AG09309 (cell line): ENCODE measurements at regions not wholly inside any gene's neighbourhood (a gene's known extent, or its start where the extent isn't known, plus 50 kb on each side); places are given as distances from the start of the nearest gene placed in this dataset.

Experiments
- DNase-seq: peaks from one replicate; pipeline ENCODE4 v3.0.0-alpha.2; 2010; ENCODE audit warnings: low read depth
- H3K4me3 ChIP-seq: 2 replicates; pipeline ENCODE4 v1.5.1; 2011; ENCODE audit warnings: mild to moderate bottlenecking, low read depth, low read length, moderate library complexity; ENCODE audit not compliant: control insufficient read depth
- TF ChIP-seq, protein P1 (sequence below): IDR thresholded peaks from 2 replicates; pipeline ENCODE4 v1.5.1; 2011; ENCODE audit warnings: mild to moderate bottlenecking, low read depth, low read length, inconsistent platforms; ENCODE audit not compliant: insufficient read depth, control insufficient read depth; ENCODE audit errors: missing control alignments

DNA sequence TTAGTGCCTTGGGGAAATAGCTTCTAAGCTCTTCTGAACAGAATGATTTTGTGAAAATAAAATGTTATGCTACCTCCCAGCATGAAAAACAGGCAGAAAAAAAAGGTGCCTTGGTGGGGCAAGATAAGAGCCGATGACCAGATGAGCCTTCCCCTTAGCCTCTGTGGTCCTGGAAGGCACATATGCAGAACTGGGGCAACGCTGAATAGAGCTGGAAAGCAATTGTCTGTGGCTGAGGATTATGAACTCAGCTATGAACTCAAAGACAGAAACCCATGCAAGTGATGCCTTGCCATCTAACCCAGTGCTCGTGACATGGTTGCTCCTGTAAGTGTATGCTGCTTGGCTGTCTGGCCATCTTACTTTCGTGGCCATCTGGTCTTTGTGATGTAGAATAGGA, 128.5 kb upstream of the FRMD6 start:
- no peak for DNase-seq
- no peak overlapping the region for H3K4me3 ChIP-seq
- TF ChIP-seq, protein P1, sequence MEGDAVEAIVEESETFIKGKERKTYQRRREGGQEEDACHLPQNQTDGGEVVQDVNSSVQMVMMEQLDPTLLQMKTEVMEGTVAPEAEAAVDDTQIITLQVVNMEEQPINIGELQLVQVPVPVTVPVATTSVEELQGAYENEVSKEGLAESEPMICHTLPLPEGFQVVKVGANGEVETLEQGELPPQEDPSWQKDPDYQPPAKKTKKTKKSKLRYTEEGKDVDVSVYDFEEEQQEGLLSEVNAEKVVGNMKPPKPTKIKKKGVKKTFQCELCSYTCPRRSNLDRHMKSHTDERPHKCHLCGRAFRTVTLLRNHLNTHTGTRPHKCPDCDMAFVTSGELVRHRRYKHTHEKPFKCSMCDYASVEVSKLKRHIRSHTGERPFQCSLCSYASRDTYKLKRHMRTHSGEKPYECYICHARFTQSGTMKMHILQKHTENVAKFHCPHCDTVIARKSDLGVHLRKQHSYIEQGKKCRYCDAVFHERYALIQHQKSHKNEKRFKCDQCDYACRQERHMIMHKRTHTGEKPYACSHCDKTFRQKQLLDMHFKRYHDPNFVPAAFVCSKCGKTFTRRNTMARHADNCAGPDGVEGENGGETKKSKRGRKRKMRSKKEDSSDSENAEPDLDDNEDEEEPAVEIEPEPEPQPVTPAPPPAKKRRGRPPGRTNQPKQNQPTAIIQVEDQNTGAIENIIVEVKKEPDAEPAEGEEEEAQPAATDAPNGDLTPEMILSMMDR, result no peak

DNA sequence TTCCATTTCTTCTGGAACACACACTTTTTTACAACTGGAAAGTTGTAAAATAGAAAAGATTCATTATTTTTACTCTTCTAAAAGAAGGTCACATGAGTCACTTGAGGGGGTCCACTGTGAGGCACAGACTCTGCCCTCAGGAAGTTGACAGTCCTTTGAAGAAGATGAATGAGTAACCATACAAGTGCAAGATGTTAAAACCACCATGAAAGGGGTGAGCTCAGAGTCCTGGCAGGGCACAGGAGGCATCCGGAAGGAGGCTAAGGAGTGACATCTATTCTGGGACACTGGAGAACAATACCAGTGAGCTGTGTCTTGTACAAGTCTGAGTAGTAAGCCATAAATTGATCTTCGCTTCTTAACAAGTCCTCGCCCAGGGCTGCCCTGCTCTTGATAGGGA, 126.0 kb upstream of the FRMD6 start:
- DNase-seq, result no peak
- H3K4me3 ChIP-seq, result no peak overlapping the region
- TF ChIP-seq, protein P1, result no peak

DNA sequence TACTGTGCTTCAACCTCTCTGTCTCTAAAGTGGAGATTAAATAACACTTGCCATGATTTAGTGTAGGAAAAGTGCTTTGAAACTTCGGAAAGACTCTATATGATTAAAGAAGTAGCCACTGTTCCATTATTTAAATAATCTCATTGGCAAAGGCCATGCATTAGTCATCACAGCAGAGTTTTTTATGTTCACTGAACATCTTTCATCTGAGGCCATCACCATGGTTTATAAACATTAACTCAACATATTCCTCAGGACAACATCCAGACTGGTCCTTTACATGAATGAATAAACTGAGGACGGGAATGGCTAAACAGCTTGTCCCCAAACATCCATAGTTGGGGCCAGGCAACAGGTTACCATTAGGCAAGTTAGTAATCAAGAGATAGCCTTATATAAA, 124.6 kb upstream of the FRMD6 start:
- H3K4me3 ChIP-seq, result no peak overlapping the region
- TF ChIP-seq, protein P1, result no peak
- DNase-seq, result no peak

DNA sequence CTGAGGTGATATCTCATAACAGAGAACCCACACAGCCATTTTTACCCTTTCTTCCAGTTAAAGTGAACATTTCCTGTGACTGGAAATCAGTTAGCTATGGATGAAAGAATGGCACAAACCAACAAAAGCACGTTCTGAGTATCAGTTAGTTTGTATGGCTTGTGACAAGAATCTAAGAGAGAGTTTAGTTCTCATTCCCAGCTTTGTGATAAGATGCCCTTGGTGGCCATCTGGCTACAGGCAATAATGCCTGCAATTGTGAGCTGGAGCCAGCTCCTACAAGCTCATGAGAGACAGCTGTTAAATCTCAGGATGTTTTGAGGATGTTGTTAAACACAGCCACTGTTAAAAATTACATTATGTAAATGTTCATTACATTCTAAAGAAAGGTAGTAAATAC, 122.0 kb upstream of the FRMD6 start:
- TF ChIP-seq, protein P1, result no peak
- DNase-seq, result no peak
- no peak overlapping the region for H3K4me3 ChIP-seq

DNA sequence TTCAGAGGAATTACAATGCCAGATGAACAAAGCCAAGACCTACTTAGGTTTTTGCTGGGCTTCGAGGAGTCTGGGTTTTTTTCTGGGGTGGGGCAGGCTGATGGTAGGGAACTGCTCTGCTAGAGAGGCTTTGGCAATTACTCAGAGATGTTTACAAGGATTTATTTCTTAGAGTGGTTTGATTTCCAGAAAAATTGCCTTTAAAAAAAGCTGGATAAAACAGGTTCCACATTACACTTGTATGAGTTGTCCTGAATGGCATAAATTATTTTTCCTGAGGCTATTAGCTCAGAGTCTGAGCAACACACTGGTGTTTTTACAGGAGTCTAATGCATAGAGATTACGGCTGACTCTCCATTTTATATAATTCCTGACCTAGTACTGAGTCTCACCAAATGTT, 118.5 kb upstream of the FRMD6 start:
- H3K4me3 ChIP-seq, result no peak overlapping the region
- TF ChIP-seq, protein P1, result no peak
- peak; percentile 90 for DNase-seq

DNA sequence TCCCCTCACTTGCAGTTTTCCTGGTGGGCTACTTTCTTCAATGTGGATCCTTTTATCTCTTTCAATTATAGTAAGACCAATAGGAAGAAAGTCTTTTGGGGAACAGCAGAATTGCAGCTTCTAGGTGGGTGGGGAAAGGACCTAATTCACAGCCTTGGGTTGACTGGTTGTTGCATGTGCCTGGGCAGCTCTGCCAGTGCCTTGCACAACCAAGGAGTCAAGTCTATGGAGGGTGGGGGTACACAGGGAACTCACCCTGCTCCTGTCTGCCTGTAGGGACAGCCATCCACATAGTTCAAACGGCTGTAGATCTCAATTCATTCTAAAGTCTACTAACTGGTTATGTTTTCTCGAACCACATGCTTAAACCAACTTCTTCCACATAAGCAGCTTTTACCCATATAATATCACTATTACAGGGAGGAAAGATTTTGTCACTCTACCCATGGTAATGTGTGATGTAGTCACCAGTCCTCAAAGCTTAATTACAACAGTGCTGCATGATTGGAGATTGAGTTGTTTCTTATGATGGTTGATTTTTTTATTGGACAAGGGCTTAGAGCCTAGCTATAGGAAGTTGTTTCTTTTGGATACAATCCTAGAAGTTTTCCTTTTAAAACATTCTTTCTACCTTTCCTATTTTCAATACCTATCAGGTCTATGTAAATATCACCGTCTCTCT, 117.7 kb upstream of the FRMD6 start:
- H3K4me3 ChIP-seq, result no peak overlapping the region
- TF ChIP-seq, protein P1, result no peak
- DNase-seq, result no peak

DNA sequence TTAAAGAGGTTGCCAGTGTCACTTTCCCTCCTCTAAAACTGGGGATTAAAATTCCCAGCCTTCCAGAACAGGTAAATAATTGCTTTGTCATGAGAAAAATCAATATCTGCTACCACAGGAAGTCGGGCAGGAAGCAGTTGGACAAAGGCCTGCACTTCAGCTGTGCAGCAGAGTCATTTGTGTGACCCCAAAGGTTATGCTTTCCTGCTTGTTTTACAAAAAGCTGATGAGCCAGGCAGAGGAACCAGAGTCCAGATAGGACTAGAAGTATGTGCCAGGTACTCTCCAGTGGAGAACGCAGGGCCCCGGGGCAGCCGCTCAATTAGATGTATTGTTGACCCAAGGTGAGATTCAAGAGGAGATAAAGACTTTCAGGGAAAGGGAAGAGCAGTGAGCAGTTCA, 117.1 kb upstream of the FRMD6 start:
- TF ChIP-seq, protein P1, result no peak
- DNase-seq, result no peak
- H3K4me3 ChIP-seq, result no peak overlapping the region
